ENCODE measurements at regions not wholly inside any gene's neighbourhood (a gene's known extent, or its start where the extent isn't known, plus 50 kb on each side); places are given as distances from the start of the nearest gene placed in this dataset.

- DNase-seq: no peak
Measured at GRCh38 chr18:2147476-2148230, 423.7 kb downstream of the METTL4 start.

GRCh38 chr18:2148823-2149222, 422.5 kb downstream of the METTL4 start:
- no peak overlapping the region for H3K4me2 ChIP-seq (ENCODE audit: low read depth, low read length)
- no peaks in the 10 kb centered on the region for H4K20me1 ChIP-seq (ENCODE audit: insufficient read depth, low read length)
- H3K79me2 ChIP-seq (ENCODE audit: low read length): no peaks in the 10 kb centered on the region
- no peak overlapping the region for H2AFZ ChIP-seq (ENCODE audit: low read length)
- no peaks in the 10 kb centered on the region for H3K9me2 ChIP-seq (replicated peaks; ENCODE audit: insufficient read depth, low read length)
- no peak overlapping the region for H3K27ac ChIP-seq (ENCODE audit: low read length)
- no peaks in the 10 kb centered on the region for H3F3A ChIP-seq (ENCODE audit: insufficient read depth, low read length)
- no peaks in the 10 kb centered on the region for H3K4me1 ChIP-seq (ENCODE audit: low read length)
- H3K27me3 ChIP-seq (replicated peaks; ENCODE audit: insufficient read depth, low read length): no peaks in the 10 kb centered on the region
- DNase-seq: no peak
- H3K36me3 ChIP-seq (replicated peaks; ENCODE audit: insufficient read depth, low read length): no peaks in the 10 kb centered on the region
- no peak overlapping the region for H3K9ac ChIP-seq (ENCODE audit: low read length)
- no peaks in the 10 kb centered on the region for H3K9me3 ChIP-seq (replicated peaks; ENCODE audit: insufficient read depth, low read length)
- no peak for TF ChIP-seq EZH2phosphoT487 (IDR thresholded peaks at IDR 0.05; ENCODE audit: low read length)
- H3K4me3 ChIP-seq (ENCODE audit: low read length): no peak overlapping the region

More at GRCh38 chr18:2147476-2148230, 423.7 kb downstream of the METTL4 start:
- Histone ChIP-seq H3K9me3 (replicated peaks; ENCODE audit: insufficient read depth, low read length) (no peaks in the 10 kb centered on the region), H3F3A (ENCODE audit: insufficient read depth, low read length) (no peaks in the 10 kb centered on the region), H3K9ac (ENCODE audit: low read length) (no peak overlapping the region), H4K20me1 (ENCODE audit: insufficient read depth, low read length) (no peaks in the 10 kb centered on the region), H3K36me3 (replicated peaks; ENCODE audit: insufficient read depth, low read length) (no peaks in the 10 kb centered on the region), H3K27me3 (replicated peaks; ENCODE audit: insufficient read depth, low read length) (no peaks in the 10 kb centered on the region), H3K4me1 (ENCODE audit: low read length) (no peaks in the 10 kb centered on the region), H3K4me2 (ENCODE audit: low read depth, low read length) (no peak overlapping the region), H2AFZ (ENCODE audit: low read length) (no peak overlapping the region), H3K9me2 (replicated peaks; ENCODE audit: insufficient read depth, low read length) (no peaks in the 10 kb centered on the region), H3K27ac (ENCODE audit: low read length) (no peak overlapping the region), H3K79me2 (ENCODE audit: low read length) (no peaks in the 10 kb centered on the region), H3K4me3 (ENCODE audit: low read length) (no peak overlapping the region)
- no peak for TF ChIP-seq CTCF (IDR thresholded peaks at IDR 0.05; ENCODE audit: low read length)
- no peak for TF ChIP-seq EZH2phosphoT487 (IDR thresholded peaks at IDR 0.05; ENCODE audit: low read length)
- no peak for TF ChIP-seq EZH2 (optimal IDR thresholded peaks at IDR 0.05; ENCODE audit: low read depth, low read length)

- no peaks in the 10 kb centered on the region for H4K20me1 ChIP-seq (ENCODE audit: insufficient read depth, low read length)
- H3K27me3 ChIP-seq (replicated peaks; ENCODE audit: insufficient read depth, low read length): no peaks in the 10 kb centered on the region
- no peak for TF ChIP-seq EZH2 (optimal IDR thresholded peaks at IDR 0.05; ENCODE audit: low read depth, low read length)
- no peak for TF ChIP-seq CTCF (IDR thresholded peaks at IDR 0.05; ENCODE audit: low read length)
- no peak for TF ChIP-seq EZH2phosphoT487 (IDR thresholded peaks at IDR 0.05; ENCODE audit: low read length)
Measured at GRCh38 chr18:2150566-2150965, 420.7 kb downstream of the METTL4 start.

GRCh38 chr18:2154278-2154677, 417.0 kb downstream of the METTL4 start:
- DNase-seq: no peak
- Histone ChIP-seq H3K27me3 (replicated peaks; ENCODE audit: insufficient read depth, low read length) (no peaks in the 10 kb centered on the region), H3F3A (ENCODE audit: insufficient read depth, low read length) (no peaks in the 10 kb centered on the region), H3K36me3 (replicated peaks; ENCODE audit: insufficient read depth, low read length) (no peaks in the 10 kb centered on the region), H3K79me2 (ENCODE audit: low read length) (no peaks in the 10 kb centered on the region), H3K4me2 (ENCODE audit: low read depth, low read length) (no peak overlapping the region), H2AFZ (ENCODE audit: low read length) (no peak overlapping the region), H3K9ac (ENCODE audit: low read length) (no peak overlapping the region), H3K9me2 (replicated peaks; ENCODE audit: insufficient read depth, low read length) (no peaks in the 10 kb centered on the region), H3K9me3 (replicated peaks; ENCODE audit: insufficient read depth, low read length) (no peaks in the 10 kb centered on the region), H3K27ac (ENCODE audit: low read length) (no peak overlapping the region), H3K4me3 (ENCODE audit: low read length) (no peak overlapping the region), H3K4me1 (ENCODE audit: low read length) (no peaks in the 10 kb centered on the region), H4K20me1 (ENCODE audit: insufficient read depth, low read length) (no peaks in the 10 kb centered on the region)
- TF ChIP-seq EZH2phosphoT487 (IDR thresholded peaks at IDR 0.05; ENCODE audit: low read length): no peak
- no peak for TF ChIP-seq EZH2 (optimal IDR thresholded peaks at IDR 0.05; ENCODE audit: low read depth, low read length)
- TF ChIP-seq CTCF (IDR thresholded peaks at IDR 0.05; ENCODE audit: low read length): no peak

More at GRCh38 chr18:2150566-2150965, 420.7 kb downstream of the METTL4 start:
- H3K9me3 ChIP-seq (replicated peaks; ENCODE audit: insufficient read depth, low read length): no peaks in the 10 kb centered on the region
- H3K36me3 ChIP-seq (replicated peaks; ENCODE audit: insufficient read depth, low read length): no peaks in the 10 kb centered on the region
- no peak overlapping the region for H3K4me2 ChIP-seq (ENCODE audit: low read depth, low read length)
- no peak overlapping the region for H3K9ac ChIP-seq (ENCODE audit: low read length)
- no peaks in the 10 kb centered on the region for H3K79me2 ChIP-seq (ENCODE audit: low read length)
- H3F3A ChIP-seq (ENCODE audit: insufficient read depth, low read length): no peaks in the 10 kb centered on the region
- DNase-seq: no peak
- H3K27ac ChIP-seq (ENCODE audit: low read length): no peak overlapping the region
- no peak overlapping the region for H2AFZ ChIP-seq (ENCODE audit: low read length)
- H3K4me3 ChIP-seq (ENCODE audit: low read length): no peak overlapping the region
- no peaks in the 10 kb centered on the region for H3K4me1 ChIP-seq (ENCODE audit: low read length)
- no peaks in the 10 kb centered on the region for H3K9me2 ChIP-seq (replicated peaks; ENCODE audit: insufficient read depth, low read length)
